ENCODE measurements at regions not wholly inside any gene's neighbourhood (a gene's known extent, or its start where the extent isn't known, plus 50 kb on each side); places are given as distances from the start of the nearest gene placed in this dataset.
"Not testable (repeated sequence)": the region's sequence is repeated elsewhere in the genome, so short reads cannot be mapped to it uniquely, and the experiment has no call there.

GRCh38 chr5:1651971-1652872 is 128.5 kb upstream of the LPCAT1 start:
- DNase-seq, result no peak

GRCh38 chr5:1651250-1651649 is 127.5 kb upstream of the LPCAT1 start:
- no peak for DNase-seq

- DNase-seq, result no peak
These were observed 125.8 kb upstream of the LPCAT1 start for GRCh38 chr5:1649554-1649953.

GRCh38 chr5:1648806-1649205 is 125.0 kb upstream of the LPCAT1 start:
- DNase-seq, result no peak

- DNase-seq, result no peak
These were observed 123.8 kb upstream of the LPCAT1 start for GRCh38 chr5:1647580-1647979.

- peak; percentile 65 for DNase-seq
These were observed 121.2 kb upstream of the LPCAT1 start for GRCh38 chr5:1644810-1645571.

GRCh38 chr5:1644393-1644809 is 120.6 kb upstream of the LPCAT1 start:
- DNase-seq, result not testable (repeated sequence)

- DNase-seq, result no peak
These were observed 120.1 kb upstream of the LPCAT1 start for GRCh38 chr5:1643651-1644392.

GRCh38 chr5:1642621-1643061 is 118.9 kb upstream of the LPCAT1 start:
- DNase-seq, result no peak

- DNase-seq, result no peak
These were observed 118.5 kb upstream of the LPCAT1 start for GRCh38 chr5:1642221-1642620.

GRCh38 chr5:1641560-1642166 is 117.9 kb upstream of the LPCAT1 start:
- DNase-seq, result peak; percentile 69

- no peak for DNase-seq
These were observed 117.3 kb upstream of the LPCAT1 start for GRCh38 chr5:1641041-1641440.

GRCh38 chr5:1640421-1640881 is 116.7 kb upstream of the LPCAT1 start:
- DNase-seq, result no peak

- no peak for DNase-seq
These were observed 116.0 kb upstream of the LPCAT1 start for GRCh38 chr5:1639757-1640156.

- DNase-seq, result no peak
These were observed 115.1 kb upstream of the LPCAT1 start for GRCh38 chr5:1638658-1639400.

GRCh38 chr5:1637639-1638481 is 114.1 kb upstream of the LPCAT1 start:
- DNase-seq, result no peak

- no peak for DNase-seq
These were observed 113.3 kb upstream of the LPCAT1 start for GRCh38 chr5:1636981-1637638.

- not testable (repeated sequence) for DNase-seq
These were observed 112.5 kb upstream of the LPCAT1 start for GRCh38 chr5:1636208-1636770.

GRCh38 chr5:1635477-1635876 is 111.7 kb upstream of the LPCAT1 start:
- DNase-seq, result not testable (repeated sequence)

GRCh38 chr5:1634337-1634661 is 110.5 kb upstream of the LPCAT1 start:
- no peak for DNase-seq
